GM12878 (cell line): ENCODE measurements at regions not wholly inside any gene's neighbourhood (a gene's known extent, or its start where the extent isn't known, plus 50 kb on each side); places are given as distances from the start of the nearest gene placed in this dataset.

Experiments used
- ATAC-seq: fragments of 200-7000 bp; cut with Tn5 transposase; 3 replicates; pipeline ENCODE4 v1.9.1; 2020; ENCODE audit warnings: mild to moderate bottlenecking, moderate library complexity
- BruUV-seq: library from RNA; stranded (reverse); fragments of 400-500 nt; replicated peaks from 2 replicates; lab custom pipeline; 2021; lab: Mats Ljungman, UMichigan
- CTCF ChIA-PET: fragments of 300-600 bp; sonication (Branson Sonifier 250); formaldehyde crosslinking; extraction: SDS; loops from one replicate; lab custom pipeline; 2021; ENCODE audit warnings: inconsistent platforms; lab: Yijun Ruan, JAX
- POLR2A ChIA-PET: fragments of 350-600 bp; formaldehyde crosslinking; extraction: SDS; loops from one replicate; lab custom pipeline; 2021; ENCODE audit warnings: inconsistent platforms; lab: Charles Lee
- RAD21 ChIA-PET: fragments of 300-600 bp; sonication (Branson Sonifier 250); formaldehyde crosslinking; loops from one replicate; lab custom pipeline; 2023; ENCODE audit warnings: antibody characterized with exemption; ENCODE audit not compliant: unreplicated experiment; lab: Charles Lee
- SMC1A ChIA-PET: fragments of 300-600 bp; sonication (Branson Sonifier 250); formaldehyde crosslinking; loops from one replicate; lab custom pipeline; 2023; ENCODE audit not compliant: unreplicated experiment, uncharacterized antibody; lab: Charles Lee
- DNase-seq: peaks from one replicate; pipeline ENCODE4 v3.0.0-alpha.2; 2011; ENCODE audit warnings: low read depth, low spot score
- FAIRE-seq: peaks from 3 replicates; lab custom pipeline; 2011; peaks lifted over from hg19 to GRCh38; lab: Jason Lieb, UNC
- H2AFZ ChIP-seq: 2 replicates; pipeline ENCODE4 v1.6.0; 2011; ENCODE audit warnings: low read depth, low read length, control low read depth; ENCODE audit not compliant: control insufficient read depth
- H3K27ac ChIP-seq: 2 replicates; pipeline ENCODE4 v1.5.1; 2011; ENCODE audit warnings: control low read depth; ENCODE audit not compliant: control insufficient read depth, insufficient read depth
- H3K27me3 ChIP-seq, 2 experiments: replicated peaks in 1 of 2; 2 replicates each; pipeline versions ENCODE4 v1.6.0 to v1.6.1; 2011; ENCODE audit warnings: low read length in 1 of 2; ENCODE audit not compliant: control insufficient read depth in 2 of 2, insufficient read depth in 2 of 2
- H3K36me3 ChIP-seq, 2 experiments: 2 replicates each; pipeline ENCODE4 v1.5.1; 2011; ENCODE audit warnings: low read length in 1 of 2; ENCODE audit not compliant: control insufficient read depth in 2 of 2, insufficient read depth in 2 of 2
- H3K4me1 ChIP-seq: 2 replicates; pipeline ENCODE4 v1.6.1; 2011; ENCODE audit warnings: mild to moderate bottlenecking, low read length, moderate library complexity, mixed read lengths; ENCODE audit not compliant: control insufficient read depth, insufficient read depth
- H3K4me2 ChIP-seq: 2 replicates; pipeline ENCODE4 v1.6.0; 2011; ENCODE audit warnings: control low read depth; ENCODE audit not compliant: control insufficient read depth, insufficient read depth
- H3K4me3 ChIP-seq: fragments of 200-600 bp; sonication (generic); 2 replicates; pipeline ENCODE4 v1.5.1; 2016
- H3K79me2 ChIP-seq: 2 replicates; pipeline ENCODE4 v1.6.0; 2011; ENCODE audit warnings: low read length; ENCODE audit not compliant: control insufficient read depth, insufficient read depth
- H3K9ac ChIP-seq: 2 replicates; pipeline ENCODE4 v1.8.0; 2011; ENCODE audit warnings: low read length, control low read depth, mixed read lengths; ENCODE audit not compliant: control insufficient read depth, insufficient read depth
- H3K9me3 ChIP-seq: replicated peaks from 3 replicates; pipeline ENCODE4 v1.5.1; 2011; ENCODE audit warnings: mild to moderate bottlenecking, low read length; ENCODE audit not compliant: control insufficient read depth, insufficient read depth
- H4K20me1 ChIP-seq: 2 replicates; pipeline ENCODE4 v1.6.0; 2011; ENCODE audit not compliant: control insufficient read depth, insufficient read depth
- DPF2 ChIP-seq: fragments of 450-650 bp; IDR thresholded peaks from 2 replicates; pipeline ENCODE4 v1.6.1; 2017; ENCODE audit warnings: mild to moderate bottlenecking
- IKZF2 ChIP-seq, 2 experiments: fragments of 450-650 bp; IDR thresholded peaks; 2 replicates each; pipeline ENCODE4 v1.6.1; 2017; ENCODE audit warnings: mild to moderate bottlenecking in 2 of 2, moderate library complexity in 2 of 2
- MEF2B ChIP-seq: fragments of 450-650 bp; IDR thresholded peaks from 2 replicates; pipeline ENCODE4 v1.6.1; 2018; ENCODE audit warnings: mild to moderate bottlenecking, moderate library complexity; ENCODE audit not compliant: partially characterized antibody, poor library complexity, severe bottlenecking
- MXI1 ChIP-seq: fragments of 150-350 bp; IDR thresholded peaks from 2 replicates; pipeline ENCODE4 v1.6.1; 2011; ENCODE audit warnings: low read depth, mild to moderate bottlenecking, inconsistent platforms, low read length, improper control_type of control experiment
- PAX5 ChIP-seq: IDR thresholded peaks from 2 replicates; pipeline ENCODE4 v1.6.1; 2011; ENCODE audit warnings: low read depth, low read length, borderline replicate concordance
- RAD51 ChIP-seq: fragments of 450-650 bp; IDR thresholded peaks from 2 replicates; pipeline ENCODE4 v1.6.1; 2016; ENCODE audit warnings: moderate library complexity, mild to moderate bottlenecking, inconsistent platforms
- TBL1XR1 ChIP-seq: IDR thresholded peaks from 2 replicates; pipeline ENCODE4 v1.6.1; 2012; ENCODE audit warnings: low read depth, low read length, improper control_type of control experiment
- TCF12 ChIP-seq: IDR thresholded peaks from 2 replicates; pipeline ENCODE4 v1.6.1; 2011; ENCODE audit warnings: low read depth, mild to moderate bottlenecking, low read length
- WGBS: methylation state at CpG from one replicate; pipeline ENCODE4 v1.1.6; 2016; ENCODE audit warnings: low lambda C conversion rate; ENCODE audit not compliant: insufficient replicate concordance, insufficient coverage; ENCODE audit errors: missing lambda C conversion rate; 5-methylcytosine and 5-hydroxymethylcytosine counted together
- in situ Hi-C: fragments of 300-500 bp; cut with MboI; formaldehyde crosslinking; loops from 9 replicates; pipeline ENCODE4 v1.14.3; 2018; ENCODE audit warnings: mixed read lengths
- intact Hi-C: fragments of 100-400 bp; cut with micrococcal nuclease; formaldehyde crosslinking; loops from one replicate; pipeline ENCODE4 v1.14.2; 2022; ENCODE audit not compliant: unreplicated experiment
- TF ChIP-seq, protein P1 (sequence below): fragments of 450-650 bp; formaldehyde crosslinking; IDR thresholded peaks from 2 replicates; pipeline ENCODE4 v1.5.0; 2022; ENCODE audit warnings: mild to moderate bottlenecking, missing genetic modification characterization

DNA sequence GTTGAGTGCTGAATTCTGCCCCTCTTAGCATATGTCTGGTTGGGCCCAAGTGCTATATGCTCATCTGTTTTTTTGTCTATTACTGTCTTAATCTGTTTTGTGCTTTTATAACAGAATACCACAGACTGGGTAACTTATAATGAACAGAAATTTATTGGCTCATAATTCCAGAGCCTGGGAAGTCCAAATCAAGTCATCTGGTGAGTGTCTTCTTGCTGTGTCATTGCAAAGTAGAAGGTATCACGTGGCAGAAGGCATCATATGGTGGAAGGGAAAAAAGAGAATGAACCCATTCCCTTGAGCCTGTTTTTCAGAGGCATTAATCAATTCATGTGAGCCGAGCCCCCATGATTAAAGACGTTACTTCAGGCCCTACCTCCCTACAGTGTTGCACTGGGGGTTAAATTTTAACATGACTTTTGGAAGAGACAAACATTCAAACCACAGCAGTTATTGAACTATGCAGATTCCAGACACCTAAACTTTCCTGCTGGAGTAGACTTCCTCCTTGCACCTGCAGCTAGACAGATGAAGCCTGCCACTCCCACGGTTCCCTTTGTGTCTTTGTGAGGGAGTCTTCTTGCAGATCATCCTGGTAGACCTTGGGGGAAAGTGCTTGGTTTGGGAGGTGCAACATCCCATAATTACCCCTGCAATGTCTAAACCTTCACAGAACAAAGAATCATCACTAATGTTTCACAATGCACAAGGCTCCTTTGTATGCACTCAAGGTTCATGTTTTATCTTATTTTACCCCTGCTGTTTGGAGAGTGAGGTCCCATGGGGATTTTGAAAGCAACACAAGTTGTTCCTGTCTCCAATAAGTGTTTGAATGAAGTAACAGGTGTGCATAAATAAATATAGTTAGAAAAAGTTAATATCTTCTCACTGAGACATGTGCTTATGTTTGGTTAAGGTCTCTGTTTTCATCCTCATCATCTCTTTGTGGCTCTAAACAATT lies 64.7 kb upstream of the XCR1 start:
- FAIRE-seq (no peak), ATAC-seq (no peak), DNase-seq (no peak)
- Histone ChIP-seq H4K20me1 (no peaks in the 10 kb centered on the region), H3K4me1 (peaks cover 84% of the 10 kb centered on the region), H2AFZ (no peak overlapping the region), H3K79me2 (no peaks in the 10 kb centered on the region), H3K27me3 (no peaks in the 10 kb centered on the region), H3K4me2 (peak overlapping the region; percentile 67), H3K9me3 (peaks cover 14% of the 10 kb centered on the region; the same call in 2 of the 3 replicates), H3K36me3 (no peaks in the 10 kb centered on the region), H3K4me3 (no peak overlapping the region), H3K9ac (no peak overlapping the region), H3K27ac (peak overlapping the region; percentile 77)
- ChIA-PET SMC1A (interaction anchor here (0.8 to 23.6 kb wide), 14 partner anchors 7 to 282 kb away, joined by 3 to 581 read pairs (median 8); partner anchors contain the start of genes CCR1 and CCR5), POLR2A (interaction anchor here (0.6 to 3.0 kb wide), 7 partner anchors 95 to 278 kb away, joined by 3 to 25 read pairs (median 3); partner anchors contain the start of genes CCR1 and CCR5), CTCF (interaction anchor here (0.7 to 21.9 kb wide), 12 partner anchors 8 to 284 kb away, joined by 3 to 714 read pairs (median 3); partner anchors contain the start of genes CCR1 and CCR5), RAD21 (interaction anchor here (1.2 to 20.1 kb wide), 6 partner anchors 13 to 287 kb away, joined by 3 to 396 read pairs (median 6); partner anchors contain the start of genes CCR1 and CCR5)
- 50% methylated on average over 4 of the region's 4 CpGs for WGBS
- no TSS peak for BruUV-seq
- in situ Hi-C loops (no loop called here), intact Hi-C loops (loop anchor here (5.0 to 10.0 kb wide), 2 partner anchors 205 to 443 kb away; no protein-coding TSS in a partner anchor)
- TF ChIP-seq TBL1XR1 (no peak), TCF12 (no peak), MEF2B (peak; percentile 76), DPF2 (0 out of 2 replicates have a peak, but pooled peaks have one; percentile 6), MXI1 (no peak), RAD51 (peak; percentile 18; the same call in 1 of the 2 replicates), PAX5 (no peak), IKZF2 (IDR thresholded peaks at IDR 0.05) (0 out of 4 replicates have a peak, but pooled peaks have one; percentile 3 to 6)
- TF ChIP-seq, protein P1, sequence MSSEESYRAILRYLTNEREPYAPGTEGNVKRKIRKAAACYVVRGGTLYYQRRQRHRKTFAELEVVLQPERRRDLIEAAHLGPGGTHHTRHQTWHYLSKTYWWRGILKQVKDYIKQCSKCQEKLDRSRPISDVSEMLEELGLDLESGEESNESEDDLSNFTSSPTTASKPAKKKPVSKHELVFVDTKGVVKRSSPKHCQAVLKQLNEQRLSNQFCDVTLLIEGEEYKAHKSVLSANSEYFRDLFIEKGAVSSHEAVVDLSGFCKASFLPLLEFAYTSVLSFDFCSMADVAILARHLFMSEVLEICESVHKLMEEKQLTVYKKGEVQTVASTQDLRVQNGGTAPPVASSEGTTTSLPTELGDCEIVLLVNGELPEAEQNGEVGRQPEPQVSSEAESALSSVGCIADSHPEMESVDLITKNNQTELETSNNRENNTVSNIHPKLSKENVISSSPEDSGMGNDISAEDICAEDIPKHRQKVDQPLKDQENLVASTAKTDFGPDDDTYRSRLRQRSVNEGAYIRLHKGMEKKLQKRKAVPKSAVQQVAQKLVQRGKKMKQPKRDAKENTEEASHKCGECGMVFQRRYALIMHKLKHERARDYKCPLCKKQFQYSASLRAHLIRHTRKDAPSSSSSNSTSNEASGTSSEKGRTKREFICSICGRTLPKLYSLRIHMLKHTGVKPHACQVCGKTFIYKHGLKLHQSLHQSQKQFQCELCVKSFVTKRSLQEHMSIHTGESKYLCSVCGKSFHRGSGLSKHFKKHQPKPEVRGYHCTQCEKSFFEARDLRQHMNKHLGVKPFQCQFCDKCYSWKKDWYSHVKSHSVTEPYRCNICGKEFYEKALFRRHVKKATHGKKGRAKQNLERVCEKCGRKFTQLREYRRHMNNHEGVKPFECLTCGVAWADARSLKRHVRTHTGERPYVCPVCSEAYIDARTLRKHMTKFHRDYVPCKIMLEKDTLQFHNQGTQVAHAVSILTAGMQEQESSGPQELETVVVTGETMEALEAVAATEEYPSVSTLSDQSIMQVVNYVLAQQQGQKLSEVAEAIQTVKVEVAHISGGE, result no peak
